ENCODE measurements at regions not wholly inside any gene's neighbourhood (a gene's known extent, or its start where the extent isn't known, plus 50 kb on each side); places are given as distances from the start of the nearest gene placed in this dataset.

GRCh38 chr21:27371115-27371974 is 404.5 kb upstream of the ADAMTS5 start:
- no peak for DNase-seq
- no peaks in the 10 kb centered on the region for H3K36me3 Mint-ChIP-seq
- H3K27ac Mint-ChIP-seq: no peak overlapping the region
- H3K36me3 ChIP-seq (ENCODE audit: insufficient read depth, low read length): no peaks in the 10 kb centered on the region
- H3K27ac ChIP-seq (ENCODE audit: low read depth, low read length): no peak overlapping the region
- H3K4me3 ChIP-seq (ENCODE audit: low read length in 2 of 2): no peak overlapping the region
- H3K4me3 Mint-ChIP-seq: no peak overlapping the region
- ChIA-PET CTCF (ENCODE audit: partially characterized antibody) (no interaction called here), POLR2A (ENCODE audit: partially characterized antibody) (no interaction called here)
- no peaks in the 10 kb centered on the region for H3K4me1 Mint-ChIP-seq
- H3K27me3 Mint-ChIP-seq: no peaks in the 10 kb centered on the region
- H3K27me3 ChIP-seq (ENCODE audit: insufficient read depth, low read length): no peaks in the 10 kb centered on the region
- peaks cover 0 to 5% of the 10 kb centered on the region in 2 donors for H3K9me3 ChIP-seq (ENCODE audit: control insufficient read depth in 1 of 2, low read length in 2 of 2)
- intact Hi-C loops (cut with micrococcal nuclease): no loop called here
- no peaks in the 10 kb centered on the region for H3K4me1 ChIP-seq (ENCODE audit: insufficient read depth, low read length)
- H3K9me3 Mint-ChIP-seq: peaks cover 0 to 6% (median 1%) of the 10 kb centered on the region in 8 donors

- Mint-ChIP-seq H3K27ac (no peak overlapping the region), H3K9me3 (peaks cover 0 to 6% (median 1%) of the 10 kb centered on the region in 8 donors), H3K4me1 (no peaks in the 10 kb centered on the region), H3K36me3 (no peaks in the 10 kb centered on the region), H3K27me3 (no peaks in the 10 kb centered on the region), H3K4me3 (no peak overlapping the region)
- DNase-seq: no peak
- intact Hi-C loops (cut with micrococcal nuclease): no loop called here
- CTCF ChIA-PET (ENCODE audit: partially characterized antibody): no interaction called here
- no peak overlapping the region for H3K4me3 ChIP-seq (ENCODE audit: low read length in 2 of 2)
- H3K27ac ChIP-seq (ENCODE audit: low read depth, low read length): no peak overlapping the region
- H3K27me3 ChIP-seq (ENCODE audit: insufficient read depth, low read length): no peaks in the 10 kb centered on the region
- no peaks in the 10 kb centered on the region for H3K36me3 ChIP-seq (ENCODE audit: insufficient read depth, low read length)
- POLR2A ChIA-PET (ENCODE audit: partially characterized antibody): no interaction called here
- H3K4me1 ChIP-seq (ENCODE audit: insufficient read depth, low read length): no peaks in the 10 kb centered on the region
- H3K9me3 ChIP-seq (ENCODE audit: control insufficient read depth in 1 of 2, low read length in 2 of 2): peaks cover 0 to 10% of the 10 kb centered on the region in 2 donors
Measured at GRCh38 chr21:27369978-27370571, 403.2 kb upstream of the ADAMTS5 start.

GRCh38 chr21:27369234-27369633 is 402.3 kb upstream of the ADAMTS5 start:
- Mint-ChIP-seq H3K4me1 (no peaks in the 10 kb centered on the region), H3K27me3 (no peaks in the 10 kb centered on the region), H3K4me3 (no peak overlapping the region), H3K36me3 (no peaks in the 10 kb centered on the region), H3K9me3 (peaks cover 0 to 6% (median 1%) of the 10 kb centered on the region in 8 donors), H3K27ac (no peak overlapping the region)
- no peak overlapping the region for H3K27ac ChIP-seq (ENCODE audit: low read depth, low read length)
- no peaks in the 10 kb centered on the region for H3K27me3 ChIP-seq (ENCODE audit: insufficient read depth, low read length)
- CTCF ChIA-PET (ENCODE audit: partially characterized antibody): no interaction called here
- intact Hi-C loops (cut with micrococcal nuclease): no loop called here
- H3K4me1 ChIP-seq (ENCODE audit: insufficient read depth, low read length): no peaks in the 10 kb centered on the region
- no peak overlapping the region for H3K4me3 ChIP-seq (ENCODE audit: low read length in 2 of 2)
- no peaks in the 10 kb centered on the region for H3K36me3 ChIP-seq (ENCODE audit: insufficient read depth, low read length)
- POLR2A ChIA-PET (ENCODE audit: partially characterized antibody): no interaction called here
- peaks cover 0 to 10% of the 10 kb centered on the region in 2 donors for H3K9me3 ChIP-seq (ENCODE audit: control insufficient read depth in 1 of 2, low read length in 2 of 2)
- no peak for DNase-seq

- intact Hi-C loops (cut with micrococcal nuclease): no loop called here
Measured at GRCh38 chr21:27366646-27367235, 399.9 kb upstream of the ADAMTS5 start.

GRCh38 chr21:27366036-27366435 is 399.1 kb upstream of the ADAMTS5 start:
- CTCF ChIA-PET (ENCODE audit: partially characterized antibody): no interaction called here
- no peaks in the 10 kb centered on the region for H3K27me3 ChIP-seq (ENCODE audit: insufficient read depth, low read length)
- Mint-ChIP-seq H3K9me3 (peaks cover 0 to 6% (median 1%) of the 10 kb centered on the region in 8 donors), H3K36me3 (no peaks in the 10 kb centered on the region), H3K27me3 (no peaks in the 10 kb centered on the region), H3K27ac (no peak overlapping the region), H3K4me1 (no peaks in the 10 kb centered on the region), H3K4me3 (no peak overlapping the region)
- no peaks in the 10 kb centered on the region for H3K36me3 ChIP-seq (ENCODE audit: insufficient read depth, low read length)
- no peak overlapping the region for H3K27ac ChIP-seq (ENCODE audit: low read depth, low read length)
- no peak for DNase-seq
- POLR2A ChIA-PET (ENCODE audit: partially characterized antibody): no interaction called here
- H3K9me3 ChIP-seq (ENCODE audit: control insufficient read depth in 1 of 2, low read length in 2 of 2): peaks cover 0 to 10% of the 10 kb centered on the region in 2 donors
- no peaks in the 10 kb centered on the region for H3K4me1 ChIP-seq (ENCODE audit: insufficient read depth, low read length)
- intact Hi-C loops (cut with micrococcal nuclease): no loop called here
- no peak overlapping the region for H3K4me3 ChIP-seq (ENCODE audit: low read length in 2 of 2)

More at GRCh38 chr21:27366646-27367235, 399.9 kb upstream of the ADAMTS5 start:
- no peak overlapping the region for H3K4me3 ChIP-seq (ENCODE audit: low read length in 2 of 2)
- no peaks in the 10 kb centered on the region for H3K36me3 Mint-ChIP-seq
- H3K4me3 Mint-ChIP-seq: no peak overlapping the region
- no peaks in the 10 kb centered on the region for H3K27me3 Mint-ChIP-seq
- no peak for DNase-seq
- CTCF ChIA-PET (ENCODE audit: partially characterized antibody): no interaction called here
- no peaks in the 10 kb centered on the region for H3K4me1 ChIP-seq (ENCODE audit: insufficient read depth, low read length)
- POLR2A ChIA-PET (ENCODE audit: partially characterized antibody): no interaction called here
- H3K9me3 ChIP-seq (ENCODE audit: control insufficient read depth in 1 of 2, low read length in 2 of 2): peaks cover 0 to 10% of the 10 kb centered on the region in 2 donors
- no peaks in the 10 kb centered on the region for H3K4me1 Mint-ChIP-seq
- H3K27ac Mint-ChIP-seq: no peak overlapping the region
- no peaks in the 10 kb centered on the region for H3K36me3 ChIP-seq (ENCODE audit: insufficient read depth, low read length)
- no peak overlapping the region for H3K27ac ChIP-seq (ENCODE audit: low read depth, low read length)
- H3K9me3 Mint-ChIP-seq: peaks cover 0 to 6% (median 1%) of the 10 kb centered on the region in 8 donors
- no peaks in the 10 kb centered on the region for H3K27me3 ChIP-seq (ENCODE audit: insufficient read depth, low read length)

GRCh38 chr21:27365394-27365793 is 398.5 kb upstream of the ADAMTS5 start:
- no peak overlapping the region for H3K27ac Mint-ChIP-seq
- DNase-seq: no peak
- Histone ChIP-seq H3K4me1 (ENCODE audit: insufficient read depth, low read length) (no peaks in the 10 kb centered on the region), H3K4me3 (ENCODE audit: low read length in 2 of 2) (no peak overlapping the region), H3K27ac (ENCODE audit: low read depth, low read length) (no peak overlapping the region), H3K27me3 (ENCODE audit: insufficient read depth, low read length) (no peaks in the 10 kb centered on the region), H3K36me3 (ENCODE audit: insufficient read depth, low read length) (no peaks in the 10 kb centered on the region), H3K9me3 (ENCODE audit: control insufficient read depth in 1 of 2, low read length in 2 of 2) (peaks cover 0 to 10% of the 10 kb centered on the region in 2 donors)
- H3K9me3 Mint-ChIP-seq: peaks cover 0 to 6% (median 1%) of the 10 kb centered on the region in 8 donors
- no peaks in the 10 kb centered on the region for H3K27me3 Mint-ChIP-seq
- no peak overlapping the region for H3K4me3 Mint-ChIP-seq
- no peaks in the 10 kb centered on the region for H3K36me3 Mint-ChIP-seq
- intact Hi-C loops (cut with micrococcal nuclease): no loop called here
- POLR2A ChIA-PET (ENCODE audit: partially characterized antibody): no interaction called here
- no peaks in the 10 kb centered on the region for H3K4me1 Mint-ChIP-seq
- CTCF ChIA-PET (ENCODE audit: partially characterized antibody): no interaction called here

- Mint-ChIP-seq H3K4me1 (no peaks in the 10 kb centered on the region), H3K36me3 (no peaks in the 10 kb centered on the region), H3K27me3 (no peaks in the 10 kb centered on the region), H3K9me3 (peaks cover 0 to 8% (median under 1%) of the 10 kb centered on the region in 8 donors), H3K4me3 (no peak overlapping the region), H3K27ac (no peak overlapping the region)
- ChIA-PET POLR2A (ENCODE audit: partially characterized antibody) (no interaction called here), CTCF (ENCODE audit: partially characterized antibody) (no interaction called here)
- intact Hi-C loops (cut with micrococcal nuclease): no loop called here
- Histone ChIP-seq H3K27ac (ENCODE audit: low read depth, low read length) (no peak overlapping the region), H3K36me3 (ENCODE audit: insufficient read depth, low read length) (no peaks in the 10 kb centered on the region), H3K4me3 (ENCODE audit: low read length in 2 of 2) (no peak overlapping the region), H3K4me1 (ENCODE audit: insufficient read depth, low read length) (no peaks in the 10 kb centered on the region), H3K27me3 (ENCODE audit: insufficient read depth, low read length) (no peaks in the 10 kb centered on the region), H3K9me3 (ENCODE audit: control insufficient read depth in 1 of 2, low read length in 2 of 2) (peaks cover 0 to 10% of the 10 kb centered on the region in 2 donors)
- DNase-seq: no peak
Measured at GRCh38 chr21:27363719-27364477, 397.0 kb upstream of the ADAMTS5 start.

Measured in CD4-positive, alpha-beta memory T cell (primary cell).